HS-5 (cell line): ENCODE measurements at regions not wholly inside any gene's neighbourhood (a gene's known extent, or its start where the extent isn't known, plus 50 kb on each side); places are given as distances from the start of the nearest gene placed in this dataset.
"Not testable (repeated sequence)": the region's sequence is repeated elsewhere in the genome, so short reads cannot be mapped to it uniquely, and the experiment has no call there.

Experiments used
- DNase-seq: peaks from one replicate; pipeline ENCODE4 v3.0.0-alpha.2; 2012; ENCODE audit warnings: low read depth

- no peak for DNase-seq
Observed at GRCh38 chr9:72471096-72471495, 50.3 kb upstream of the TMC1 start.

GRCh38 chr9:72467766-72468738, 53.4 kb upstream of the TMC1 start:
- DNase-seq = no peak

GRCh38 chr9:72465593-72465984, 55.8 kb upstream of the TMC1 start:
- no peak for DNase-seq

- DNase-seq = no peak
Observed at GRCh38 chr9:72464857-72465592, 56.4 kb upstream of the TMC1 start.

- no peak for DNase-seq
Observed at GRCh38 chr9:72462340-72462739, 59.1 kb upstream of the TMC1 start.

GRCh38 chr9:72460342-72461312, 60.8 kb upstream of the TMC1 start:
- no peak for DNase-seq

GRCh38 chr9:72459308-72459707, 62.1 kb upstream of the TMC1 start:
- DNase-seq = no peak

GRCh38 chr9:72458153-72458552, 63.3 kb upstream of the TMC1 start:
- no peak for DNase-seq

- no peak for DNase-seq
Observed at GRCh38 chr9:72457366-72457765, 64.0 kb upstream of the TMC1 start.

GRCh38 chr9:72454871-72455491, 66.4 kb upstream of the TMC1 start:
- DNase-seq = no peak

- no peak for DNase-seq
Observed at GRCh38 chr9:72453797-72454196, 67.6 kb upstream of the TMC1 start.

- not testable (repeated sequence) for DNase-seq
Observed at GRCh38 chr9:72446241-72446640, 75.2 kb upstream of the TMC1 start.

- DNase-seq = no peak
Observed at GRCh38 chr9:72445306-72445995, 76.0 kb upstream of the TMC1 start.

GRCh38 chr9:72444435-72444834, 77.0 kb upstream of the TMC1 start:
- no peak for DNase-seq

GRCh38 chr9:72443855-72444254, 77.6 kb upstream of the TMC1 start:
- DNase-seq = no peak

- peak; percentile 82 for DNase-seq
Observed at GRCh38 chr9:72441848-72442607, 77.0 kb upstream of the ZFAND5 start.

- DNase-seq = no peak
Observed at GRCh38 chr9:72440992-72441847, 76.2 kb upstream of the ZFAND5 start.

- DNase-seq = no peak
Observed at GRCh38 chr9:72440378-72440777, 75.4 kb upstream of the ZFAND5 start.

GRCh38 chr9:72433616-72434267, 68.7 kb upstream of the ZFAND5 start:
- DNase-seq = peak; percentile 60
